IgD-negative memory B cell (primary cell): ENCODE measurements at regions not wholly inside any gene's neighbourhood (a gene's known extent, or its start where the extent isn't known, plus 50 kb on each side); places are given as distances from the start of the nearest gene placed in this dataset.
A peak's percentile ranks its signal among the peaks of the same experiment; 100 is the strongest.

Source experiments
- H3K27ac Mint-ChIP-seq, 3 donors: one replicate each; pipeline ENCODE4 v1.8.0; 2020 to 2022; ENCODE audit warnings: mild to moderate bottlenecking in 3 of 3, mixed read lengths in 3 of 3, moderate library complexity in 1 of 3
- H3K27me3 Mint-ChIP-seq: one replicate; pipeline ENCODE4 v1.8.0; 2021; ENCODE audit warnings: mixed read lengths
- H3K36me3 Mint-ChIP-seq: one replicate; pipeline ENCODE4 v1.8.0; 2020; ENCODE audit warnings: mild to moderate bottlenecking, mixed read lengths
- H3K4me1 Mint-ChIP-seq, 3 donors: one replicate each; pipeline ENCODE4 v1.8.0; 2020 to 2022; ENCODE audit warnings: mixed read lengths in 3 of 3, mild to moderate bottlenecking in 1 of 3
- H3K4me3 Mint-ChIP-seq, 4 donors: one replicate each; pipeline ENCODE4 v1.8.0; 2020 to 2022; ENCODE audit warnings: mild to moderate bottlenecking in 4 of 4, mixed read lengths in 4 of 4, moderate library complexity in 3 of 4
- H3K9me3 Mint-ChIP-seq, 3 donors: one replicate each; pipeline ENCODE4 v1.8.0; 2020 to 2021; ENCODE audit warnings: mixed read lengths in 3 of 3, mild to moderate bottlenecking in 1 of 3

GRCh38 chr2:223701761-223702160, 99.6 kb upstream of the SCG2 start:
- H3K9me3 Mint-ChIP-seq, result peaks cover 0 to 1% (median 0%) of the 10 kb centered on the region in 3 donors
- peaks cover 0 to 4% (median 0%) of the 10 kb centered on the region in 3 donors for H3K4me1 Mint-ChIP-seq
- H3K27me3 Mint-ChIP-seq, result no peaks in the 10 kb centered on the region
- no peak overlapping the region for H3K27ac Mint-ChIP-seq
- H3K4me3 Mint-ChIP-seq, result no peak overlapping the region
- H3K36me3 Mint-ChIP-seq, result peaks cover 3% of the 10 kb centered on the region

- Mint-ChIP-seq H3K4me1 (peaks cover 0 to 4% (median 0%) of the 10 kb centered on the region in 3 donors), H3K9me3 (peaks cover 0 to 1% (median 1%) of the 10 kb centered on the region in 3 donors), H3K36me3 (peaks cover 3% of the 10 kb centered on the region), H3K27ac (no peak overlapping the region), H3K27me3 (no peaks in the 10 kb centered on the region), H3K4me3 (no peak overlapping the region)
These were observed 98.1 kb upstream of the SCG2 start for GRCh38 chr2:223700221-223700620.

DNA sequence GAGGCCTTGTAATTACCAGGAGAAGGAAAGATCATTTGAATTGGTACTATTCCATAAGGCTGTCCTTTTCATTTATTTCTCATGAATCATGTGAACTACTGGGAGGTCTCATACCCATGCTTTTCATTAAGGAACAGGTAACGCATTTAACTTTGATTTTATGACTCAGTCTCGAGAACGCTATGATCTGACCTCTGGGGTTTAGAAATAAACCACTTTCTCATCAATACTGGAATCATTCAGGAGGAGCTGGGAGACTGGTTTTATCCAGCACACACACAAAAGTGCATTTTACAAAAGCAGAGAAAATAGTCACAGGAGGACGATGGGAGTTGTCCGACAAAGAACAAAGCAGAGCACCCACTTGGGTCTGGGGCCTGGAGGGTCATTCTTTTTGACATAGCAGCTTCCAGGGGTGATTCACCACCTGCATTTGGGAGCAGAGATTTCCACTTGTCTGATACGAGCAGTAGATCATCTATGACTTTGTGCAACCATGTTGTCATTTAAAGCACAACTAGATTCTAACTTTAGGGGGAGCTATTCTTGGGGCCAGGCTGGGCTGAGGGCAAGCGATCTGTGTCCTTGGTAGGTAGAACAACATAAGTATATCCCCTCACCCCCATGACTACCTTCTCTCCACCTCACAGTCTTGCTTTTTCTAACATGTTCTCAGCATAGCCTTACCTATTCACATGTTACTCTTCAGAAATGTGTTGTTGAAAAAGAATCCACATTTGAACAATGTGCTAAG, 95.9 kb upstream of the SCG2 start:
- Mint-ChIP-seq H3K4me1 (peaks cover 0 to 4% (median 0%) of the 10 kb centered on the region in 3 donors), H3K27ac (no peak overlapping the region), H3K4me3 (no peak overlapping the region), H3K27me3 (no peaks in the 10 kb centered on the region), H3K36me3 (no peaks in the 10 kb centered on the region), H3K9me3 (peaks cover 0 to 1% (median 1%) of the 10 kb centered on the region in 3 donors)

DNA sequence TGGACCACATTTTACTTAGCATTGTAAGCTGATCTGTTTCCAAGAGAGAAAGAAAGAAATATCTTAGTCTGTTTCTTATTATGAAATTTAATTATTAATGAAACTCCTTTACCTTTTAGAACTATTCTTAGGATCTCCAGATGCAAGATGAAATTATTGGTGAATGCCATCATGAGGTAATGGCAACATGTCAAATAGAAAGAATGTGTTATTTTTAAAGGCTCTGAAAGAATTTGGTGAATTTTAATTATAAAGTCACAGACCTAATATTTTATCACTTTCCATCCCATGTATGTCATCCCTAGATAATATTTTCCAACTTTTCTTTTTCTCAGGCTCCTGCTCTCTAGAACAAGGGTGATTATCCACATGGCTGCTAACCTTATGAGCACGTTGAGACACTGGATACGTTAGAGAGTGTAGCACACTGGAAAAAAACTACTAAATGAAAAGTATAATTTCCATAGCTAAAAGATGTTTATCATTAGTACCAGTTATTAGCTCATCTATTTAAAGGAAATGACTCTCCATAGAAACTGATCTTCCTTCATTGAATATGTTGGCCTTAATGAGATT, 95.2 kb upstream of the SCG2 start:
- Mint-ChIP-seq H3K36me3 (no peaks in the 10 kb centered on the region), H3K27me3 (no peaks in the 10 kb centered on the region), H3K4me3 (no peak overlapping the region), H3K9me3 (peaks cover 0 to 1% (median 1%) of the 10 kb centered on the region in 3 donors), H3K27ac (no peak overlapping the region), H3K4me1 (peaks cover 0 to 4% (median 0%) of the 10 kb centered on the region in 3 donors)

GRCh38 chr2:223696719-223697118, 94.6 kb upstream of the SCG2 start:
- H3K4me1 Mint-ChIP-seq, result peaks cover 0 to 6% (median 0%) of the 10 kb centered on the region in 3 donors
- no peaks in the 10 kb centered on the region for H3K27me3 Mint-ChIP-seq
- H3K4me3 Mint-ChIP-seq, result no peak overlapping the region
- H3K27ac Mint-ChIP-seq, result no peak overlapping the region
- H3K36me3 Mint-ChIP-seq, result no peaks in the 10 kb centered on the region
- peaks cover 0 to 1% (median 1%) of the 10 kb centered on the region in 3 donors for H3K9me3 Mint-ChIP-seq

- no peaks in the 10 kb centered on the region for H3K36me3 Mint-ChIP-seq
- H3K9me3 Mint-ChIP-seq, result peaks cover 0 to 1% (median 0%) of the 10 kb centered on the region in 3 donors
- peaks cover 0 to 2% (median 0%) of the 10 kb centered on the region in 3 donors for H3K4me1 Mint-ChIP-seq
- no peaks in the 10 kb centered on the region for H3K27me3 Mint-ChIP-seq
- H3K4me3 Mint-ChIP-seq, result no peak overlapping the region
- no peak overlapping the region for H3K27ac Mint-ChIP-seq
These were observed 90.2 kb upstream of the SCG2 start for GRCh38 chr2:223692191-223692947.

DNA sequence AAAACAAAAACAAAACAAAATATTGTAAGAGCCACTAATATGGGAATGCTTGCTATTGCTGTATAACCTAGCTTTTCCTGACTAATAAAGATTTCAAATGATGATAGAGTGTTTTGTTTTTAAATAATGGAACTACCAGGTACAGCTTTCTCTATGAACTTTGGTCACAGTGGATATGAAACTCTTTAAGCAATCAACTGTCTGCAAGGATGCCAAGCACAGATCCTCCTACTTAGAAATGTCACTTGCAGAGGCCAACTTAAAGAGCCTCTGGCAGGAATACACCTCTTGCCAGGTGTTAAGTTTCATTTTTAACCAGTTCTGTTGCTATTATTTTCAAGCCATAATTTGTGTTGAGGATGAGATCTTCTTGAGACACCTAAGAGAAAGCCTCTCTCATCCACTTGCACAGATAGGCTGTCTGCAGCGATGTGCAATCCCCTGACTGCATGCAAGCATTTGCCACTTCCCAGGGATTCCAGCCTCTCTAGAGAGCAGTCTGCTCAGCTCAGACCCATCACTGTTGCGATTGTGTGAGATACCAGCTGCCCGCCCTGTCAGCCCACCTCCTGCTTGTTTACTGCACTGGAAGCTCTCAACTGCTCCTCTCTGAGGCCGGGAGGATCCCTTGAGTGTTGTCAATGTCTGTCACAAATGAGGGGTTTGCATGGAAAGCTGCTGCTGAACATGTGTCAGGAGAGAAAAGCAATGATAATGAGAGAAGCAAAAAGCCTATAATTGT, 86.1 kb upstream of the SCG2 start:
- Mint-ChIP-seq H3K27me3 (no peaks in the 10 kb centered on the region), H3K4me3 (no peak overlapping the region), H3K36me3 (no peaks in the 10 kb centered on the region), H3K4me1 (peaks cover 0 to 2% (median 0%) of the 10 kb centered on the region in 3 donors), H3K9me3 (no peaks in the 10 kb centered on the region), H3K27ac (no peak overlapping the region)

DNA sequence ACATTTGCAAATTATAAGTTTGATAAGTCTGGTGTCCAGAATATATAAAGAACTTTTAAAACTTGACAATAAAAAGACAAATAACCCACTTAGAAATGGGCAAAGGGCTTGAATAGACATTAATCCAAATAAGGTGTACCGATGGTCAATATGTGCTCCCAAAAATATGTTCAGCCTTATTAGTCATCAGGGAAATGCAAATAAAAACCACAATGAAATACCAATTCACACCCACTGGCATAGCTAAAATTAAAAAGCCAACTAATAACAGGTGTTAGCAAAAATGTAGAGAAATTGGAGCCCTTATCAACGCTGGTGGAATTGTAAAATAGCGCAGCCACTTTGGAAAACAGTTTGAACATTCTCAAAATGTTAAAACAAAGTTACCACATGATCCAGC, 79.0 kb upstream of the SCG2 start:
- H3K4me1 Mint-ChIP-seq, result peaks cover 0 to 3% (median 0%) of the 10 kb centered on the region in 3 donors
- no peak overlapping the region for H3K4me3 Mint-ChIP-seq
- H3K9me3 Mint-ChIP-seq, result no peaks in the 10 kb centered on the region
- H3K36me3 Mint-ChIP-seq, result no peaks in the 10 kb centered on the region
- H3K27ac Mint-ChIP-seq, result no peak overlapping the region
- no peaks in the 10 kb centered on the region for H3K27me3 Mint-ChIP-seq

DNA sequence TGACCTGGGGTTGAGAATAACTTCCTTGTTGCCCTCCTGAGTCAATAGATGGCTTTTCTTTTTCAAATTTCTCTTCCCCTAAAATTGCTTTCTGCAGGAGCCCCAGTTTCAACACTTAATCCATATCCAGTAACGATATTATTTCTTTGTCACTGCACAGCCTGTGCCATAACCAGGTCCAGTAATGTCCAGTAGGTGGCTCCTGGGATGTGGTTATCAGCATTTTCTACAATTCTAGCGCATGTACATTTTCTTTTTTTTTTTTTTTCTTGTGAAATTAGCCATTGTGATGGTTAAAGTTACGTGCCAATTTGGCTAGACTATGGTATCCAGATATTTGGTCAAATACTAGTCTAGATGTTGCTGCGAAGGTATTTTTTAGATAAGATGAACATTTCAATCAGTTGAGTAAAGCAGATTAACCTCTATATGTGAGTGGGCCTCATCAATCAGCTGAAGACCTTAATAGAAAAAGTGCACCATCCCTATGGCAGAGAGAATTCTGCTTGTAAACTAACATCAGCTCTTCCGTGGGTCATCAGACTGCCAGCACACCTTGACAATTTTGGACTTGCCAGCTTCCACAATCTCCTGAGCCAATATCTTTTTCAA, 72.9 kb upstream of the SCG2 start:
- Mint-ChIP-seq H3K36me3 (peaks cover 2% of the 10 kb centered on the region), H3K27me3 (no peaks in the 10 kb centered on the region), H3K9me3 (peaks cover 0 to 6% (median 3%) of the 10 kb centered on the region in 3 donors), H3K4me1 (no peaks in the 10 kb centered on the region), H3K4me3 (no peak overlapping the region), H3K27ac (no peak overlapping the region)

- peaks cover 2% of the 10 kb centered on the region for H3K27me3 Mint-ChIP-seq
- peaks cover 0 to 6% (median 5%) of the 10 kb centered on the region in 3 donors for H3K9me3 Mint-ChIP-seq
- H3K4me1 Mint-ChIP-seq, result no peaks in the 10 kb centered on the region
- peaks cover 2% of the 10 kb centered on the region for H3K36me3 Mint-ChIP-seq
- no peak overlapping the region for H3K4me3 Mint-ChIP-seq
- H3K27ac Mint-ChIP-seq, result peak overlapping the region in 1 of 3 donors; percentile 13
These were observed 67.5 kb upstream of the SCG2 start for GRCh38 chr2:223669453-223670225.

DNA sequence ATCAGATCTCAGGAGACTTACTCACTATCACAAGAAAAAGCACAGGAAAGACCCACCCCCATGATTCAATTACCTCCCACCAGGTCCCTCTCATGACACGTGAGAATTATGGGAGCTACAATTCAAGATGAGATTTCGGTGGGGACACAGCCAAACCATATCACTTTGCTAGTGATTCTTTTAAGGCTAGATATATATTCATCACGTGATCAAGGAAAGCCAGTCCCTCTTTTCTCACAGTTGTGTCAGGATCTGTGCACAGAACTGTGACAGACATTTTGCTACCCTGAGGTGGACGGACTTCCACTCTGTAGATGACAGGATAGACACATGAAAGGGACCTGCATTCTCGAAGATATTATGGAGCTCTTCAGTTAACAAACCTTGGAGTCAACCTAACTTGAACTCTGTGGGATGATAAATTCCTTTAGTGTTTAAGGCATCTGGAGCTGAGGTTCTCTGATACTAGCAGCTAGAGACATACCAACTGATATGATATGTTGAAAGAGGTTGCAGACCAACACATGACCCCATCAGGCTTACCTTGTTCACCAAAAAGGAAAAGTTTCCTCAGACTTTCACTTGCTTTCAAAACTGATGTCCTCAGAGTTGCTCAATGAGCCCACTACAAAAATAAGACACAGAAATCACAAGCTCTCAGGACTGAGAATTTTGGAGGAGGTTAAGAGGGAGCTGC, 66.3 kb upstream of the SCG2 start:
- peaks cover 2% of the 10 kb centered on the region for H3K36me3 Mint-ChIP-seq
- H3K4me1 Mint-ChIP-seq, result no peaks in the 10 kb centered on the region

DNA sequence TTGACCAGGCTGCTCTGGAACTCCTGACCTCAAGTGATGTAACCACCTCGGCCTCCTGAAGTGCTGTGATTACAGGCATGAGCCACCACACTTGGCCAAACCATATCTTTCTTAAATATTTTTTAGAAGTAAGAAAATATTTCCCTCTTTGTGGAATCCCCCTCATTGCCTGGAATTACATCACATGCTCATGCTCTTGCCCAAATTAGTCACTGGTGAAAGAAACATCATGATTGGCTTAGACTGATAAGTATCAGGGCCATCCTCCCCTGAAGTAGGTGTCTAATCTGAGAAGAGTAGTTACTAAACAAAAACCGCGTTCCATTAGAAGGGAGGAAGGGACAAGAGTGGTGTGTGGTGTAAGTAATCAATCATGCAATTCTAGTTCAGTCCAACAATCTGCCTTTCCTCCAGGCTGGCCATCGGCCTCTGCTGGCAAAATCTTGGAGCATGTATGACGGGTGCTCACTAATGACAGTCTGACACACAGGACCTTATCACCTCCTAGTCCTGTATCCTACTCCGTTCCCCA, 52.3 kb upstream of the SCG2 start:
- peaks cover 7% of the 10 kb centered on the region for H3K36me3 Mint-ChIP-seq
- peaks cover 5 to 8% (median 8%) of the 10 kb centered on the region in 3 donors for H3K9me3 Mint-ChIP-seq
- no peak overlapping the region for H3K27ac Mint-ChIP-seq
- H3K27me3 Mint-ChIP-seq, result peaks cover 9% of the 10 kb centered on the region
- no peaks in the 10 kb centered on the region for H3K4me1 Mint-ChIP-seq
- H3K4me3 Mint-ChIP-seq, result no peak overlapping the region

More for the DNA sequence above, 66.3 kb upstream of the SCG2 start:
- no peak overlapping the region for H3K4me3 Mint-ChIP-seq
- H3K9me3 Mint-ChIP-seq, result peaks cover 0 to 6% (median 5%) of the 10 kb centered on the region in 3 donors
- H3K27me3 Mint-ChIP-seq, result peaks cover 2% of the 10 kb centered on the region
- no peak overlapping the region for H3K27ac Mint-ChIP-seq

GRCh38 chr2:223652902-223653301, 50.7 kb upstream of the SCG2 start:
- Mint-ChIP-seq H3K27me3 (peaks cover 9% of the 10 kb centered on the region), H3K36me3 (peaks cover 7% of the 10 kb centered on the region), H3K27ac (no peak overlapping the region), H3K4me1 (no peaks in the 10 kb centered on the region), H3K9me3 (peaks cover 0 to 4% (median 4%) of the 10 kb centered on the region in 3 donors), H3K4me3 (no peak overlapping the region)
